Left ventricle myocardium inferior (tissue), 1 donor: ENCODE measurements at regions not wholly inside any gene's neighbourhood (a gene's known extent, or its start where the extent isn't known, plus 50 kb on each side); places are given as distances from the start of the nearest gene placed in this dataset.

Experiments
- DNase-seq: peaks from one replicate; pipeline ENCODE4 v3.0.0-alpha.2; 2020
- H3K27ac ChIP-seq: fragments of 200-600 bp; replicated peaks from 2 replicates; pipeline ENCODE4 v1.8.0; 2021
- H3K27me3 ChIP-seq: fragments of 200-600 bp; 2 replicates; pipeline ENCODE4 v1.8.0; 2021; ENCODE audit warnings: low read depth
- H3K36me3 ChIP-seq: fragments of 200-600 bp; 2 replicates; pipeline ENCODE4 v1.8.0; 2021
- H3K4me1 ChIP-seq: fragments of 200-600 bp; 2 replicates; pipeline ENCODE4 v1.8.0; 2021
- H3K4me3 ChIP-seq: fragments of 200-600 bp; 2 replicates; pipeline ENCODE4 v1.8.0; 2021; ENCODE audit warnings: mild to moderate bottlenecking, moderate library complexity
- H3K9me3 ChIP-seq: fragments of 200-600 bp; replicated peaks from 2 replicates; pipeline ENCODE4 v1.8.0; 2021
- CTCF ChIP-seq: fragments of 200-600 bp; IDR thresholded peaks from 2 replicates; pipeline ENCODE4 v1.8.0; 2021; ENCODE audit warnings: antibody characterized with exemption, mild to moderate bottlenecking, borderline replicate concordance
- intact Hi-C: fragments of 100-400 bp; cut with micrococcal nuclease; formaldehyde crosslinking; loops from one replicate; pipeline ENCODE4 v1.11.0; 2022
- donor health status: DM: no; HTN: yes; CAD: no; lungs with severe emphysema.

GRCh38 chr19:33900817-33901216 is 104.1 kb downstream of the KCTD15 start:
- Histone ChIP-seq H3K4me3 (no peak overlapping the region), H3K36me3 (no peaks in the 10 kb centered on the region), H3K27me3 (peaks cover 39% of the 10 kb centered on the region), H3K4me1 (peaks cover 24% of the 10 kb centered on the region), H3K27ac (peak overlapping the region; percentile 33), H3K9me3 (peaks cover 22% of the 10 kb centered on the region)
- intact Hi-C loops = no loop called here
- no peak for DNase-seq
- TF ChIP-seq CTCF = no peak

GRCh38 chr19:33902395-33902794 is 105.7 kb downstream of the KCTD15 start:
- no peak for TF ChIP-seq CTCF
- DNase-seq = no peak
- H3K36me3 ChIP-seq = no peaks in the 10 kb centered on the region
- H3K4me3 ChIP-seq = no peak overlapping the region
- H3K4me1 ChIP-seq = peaks cover 38% of the 10 kb centered on the region
- intact Hi-C loops = no loop called here
- no peak overlapping the region for H3K27ac ChIP-seq
- peaks cover 17% of the 10 kb centered on the region for H3K9me3 ChIP-seq
- peaks cover 55% of the 10 kb centered on the region for H3K27me3 ChIP-seq

GRCh38 chr19:33902802-33903488 is 106.3 kb downstream of the KCTD15 start:
- peaks cover 60% of the 10 kb centered on the region for H3K27me3 ChIP-seq
- peaks cover 12% of the 10 kb centered on the region for H3K9me3 ChIP-seq
- H3K4me1 ChIP-seq = peaks cover 38% of the 10 kb centered on the region
- no peak for DNase-seq
- no peaks in the 10 kb centered on the region for H3K36me3 ChIP-seq
- intact Hi-C loops = no loop called here
- TF ChIP-seq CTCF = no peak
- no peak overlapping the region for H3K4me3 ChIP-seq
- H3K27ac ChIP-seq = no peak overlapping the region

GRCh38 chr19:33903489-33903850 is 106.8 kb downstream of the KCTD15 start:
- DNase-seq = no peak
- Histone ChIP-seq H3K4me1 (peaks cover 38% of the 10 kb centered on the region), H3K9me3 (peaks cover 6% of the 10 kb centered on the region), H3K27ac (no peak overlapping the region), H3K27me3 (peaks cover 65% of the 10 kb centered on the region), H3K4me3 (no peak overlapping the region), H3K36me3 (no peaks in the 10 kb centered on the region)
- intact Hi-C loops = no loop called here
- TF ChIP-seq CTCF = no peak

- intact Hi-C loops = no loop called here
- Histone ChIP-seq H3K4me1 (peaks cover 38% of the 10 kb centered on the region), H3K4me3 (no peak overlapping the region), H3K27ac (peak overlapping the region; percentile 94), H3K9me3 (no peaks in the 10 kb centered on the region), H3K27me3 (peaks cover 68% of the 10 kb centered on the region), H3K36me3 (no peaks in the 10 kb centered on the region)
- no peak for TF ChIP-seq CTCF
- DNase-seq = no peak
Measured at GRCh38 chr19:33904681-33905080, 108.0 kb downstream of the KCTD15 start.
